IMR-90 (cell line): ENCODE measurements at regions not wholly inside any gene's neighbourhood (a gene's known extent, or its start where the extent isn't known, plus 50 kb on each side); places are given as distances from the start of the nearest gene placed in this dataset.

Experiments used
- ATAC-seq: fragments of 200-7000 bp; cut with Tn5 transposase; 2 replicates; pipeline ENCODE4 v1.9.1; 2020; ENCODE audit warnings: low read depth, mild to moderate bottlenecking, moderate library complexity
- BruUV-seq: library from RNA; stranded (reverse); fragments of 400-500 nt; replicated peaks from 2 replicates; lab custom pipeline; 2021; lab: Mats Ljungman, UMichigan
- CTCF ChIA-PET: fragments of 300-600 bp; formaldehyde crosslinking; extraction: SDS; loops from one replicate; lab custom pipeline; 2021; ENCODE audit warnings: antibody characterized with exemption; lab: Yijun Ruan, JAX
- POLR2A ChIA-PET: fragments of 300-600 bp; sonication (Branson Sonifier 250); formaldehyde crosslinking; loops from one replicate; lab custom pipeline; 2022; ENCODE audit warnings: antibody characterized with exemption; ENCODE audit not compliant: unreplicated experiment; lab: Charles Lee
- DNase-seq: peaks from one replicate; pipeline ENCODE4 v3.0.0; 2013
- H2AFZ ChIP-seq: replicated peaks from 2 replicates; pipeline ENCODE3; 2013; ENCODE audit warnings: low read length, mild to moderate bottlenecking; ENCODE audit not compliant: poor library complexity
- H2AK5ac ChIP-seq: 2 replicates; pipeline ENCODE4 v1.6.1; 2013; ENCODE audit warnings: low read depth, low read length, inconsistent platforms
- H2AK9ac ChIP-seq: replicated peaks from 2 replicates; pipeline ENCODE3; 2013; ENCODE audit warnings: mild to moderate bottlenecking, low read depth, low read length, moderate library complexity; ENCODE audit not compliant: poor library complexity
- H2BK120ac ChIP-seq: 2 replicates; pipeline ENCODE4 v1.6.1; 2013; ENCODE audit warnings: low read depth, low read length, inconsistent platforms
- H2BK15ac ChIP-seq: 3 replicates; pipeline ENCODE4 v1.6.1; 2013; ENCODE audit warnings: low read depth, low read length, inconsistent platforms
- H2BK20ac ChIP-seq: 2 replicates; pipeline ENCODE4 v1.6.1; 2013; ENCODE audit warnings: low read depth, mild to moderate bottlenecking, inconsistent platforms, low read length, moderate library complexity
- H2BK5ac ChIP-seq: 2 replicates; pipeline ENCODE4 v1.6.1; 2013; ENCODE audit warnings: mild to moderate bottlenecking, low read depth, low read length, inconsistent platforms; ENCODE audit not compliant: poor library complexity, severe bottlenecking
- H3K14ac ChIP-seq: replicated peaks from 2 replicates; pipeline ENCODE4 v1.6.1; 2013; ENCODE audit warnings: low read depth, low read length, inconsistent platforms
- H3K18ac ChIP-seq: 2 replicates; pipeline ENCODE4 v1.6.1; 2013; ENCODE audit warnings: low read depth, low read length, control low read depth
- H3K23ac ChIP-seq: 2 replicates; pipeline ENCODE4 v1.6.1; 2013; ENCODE audit warnings: low read depth, low read length, inconsistent platforms
- H3K27ac ChIP-seq: 2 replicates; pipeline ENCODE4 v1.5.1; 2013; ENCODE audit warnings: mild to moderate bottlenecking, control low read depth, low read length; ENCODE audit not compliant: insufficient read depth
- H3K27me3 ChIP-seq: 2 replicates; pipeline ENCODE4 v1.6.1; 2013; ENCODE audit warnings: low read length; ENCODE audit not compliant: control insufficient read depth, insufficient read depth
- H3K36me3 ChIP-seq: 2 replicates; pipeline ENCODE4 v1.6.1; 2013; ENCODE audit warnings: low read length, mixed read lengths; ENCODE audit not compliant: control insufficient read depth, insufficient read depth
- H3K4ac ChIP-seq: 2 replicates; pipeline ENCODE4 v1.6.1; 2013; ENCODE audit warnings: low read depth, low read length, inconsistent platforms
- H3K4me1 ChIP-seq: 2 replicates; pipeline ENCODE4 v1.6.1; 2013; ENCODE audit warnings: low read length, mixed read lengths; ENCODE audit not compliant: control insufficient read depth, insufficient read depth
- H3K4me2 ChIP-seq: 2 replicates; pipeline ENCODE4 v1.6.1; 2013; ENCODE audit warnings: low read depth, mild to moderate bottlenecking, control low read depth, low read length, moderate library complexity
- H3K4me3 ChIP-seq: 2 replicates; pipeline ENCODE4 v1.5.1; 2013; ENCODE audit warnings: low read depth, mild to moderate bottlenecking, control low read depth, low read length, moderate library complexity; ENCODE audit not compliant: insufficient read depth
- H3K56ac ChIP-seq: 2 replicates; pipeline ENCODE4 v1.6.1; 2013; ENCODE audit warnings: low read length, inconsistent platforms; ENCODE audit not compliant: insufficient read depth; ENCODE audit errors: extremely low read depth
- H3K79me1 ChIP-seq, 2 experiments: 2 replicates each; pipeline ENCODE4 v1.6.1; 2013; ENCODE audit warnings: low read length in 2 of 2, inconsistent platforms in 1 of 2, low read depth in 1 of 2
- H3K9ac ChIP-seq: 2 replicates; pipeline ENCODE4 v1.6.1; 2013; ENCODE audit warnings: low read depth, low read length, control low read depth
- H3K9me1 ChIP-seq: 2 replicates; pipeline ENCODE4 v1.6.1; 2013; ENCODE audit warnings: low read length, inconsistent platforms; ENCODE audit not compliant: insufficient read depth
- H3K9me3 ChIP-seq: 2 replicates; pipeline ENCODE4 v1.6.1; 2013; ENCODE audit warnings: low read length; ENCODE audit not compliant: control insufficient read depth, insufficient read depth
- H4K20me1 ChIP-seq: 2 replicates; pipeline ENCODE4 v1.6.1; 2013; ENCODE audit warnings: low read length, inconsistent platforms; ENCODE audit not compliant: insufficient read depth
- H4K5ac ChIP-seq: 2 replicates; pipeline ENCODE4 v1.6.1; 2013; ENCODE audit warnings: mild to moderate bottlenecking, low read depth, low read length, control low read depth
- H4K8ac ChIP-seq, 2 experiments: 2 replicates each; pipeline ENCODE4 v1.6.1; 2013; ENCODE audit warnings: low read depth in 2 of 2, low read length in 2 of 2, control low read depth in 1 of 2, inconsistent platforms in 1 of 2
- H4K91ac ChIP-seq: 2 replicates; pipeline ENCODE4 v1.6.1; 2013; ENCODE audit warnings: low read depth, low read length, inconsistent platforms; ENCODE audit not compliant: insufficient read depth
- BHLHE40 ChIP-seq: fragments of 150-350 bp; IDR thresholded peaks from 2 replicates; pipeline ENCODE4 v1.6.1; 2016; ENCODE audit warnings: mild to moderate bottlenecking, low read depth, low read length
- CEBPB ChIP-seq: IDR thresholded peaks from 2 replicates; pipeline ENCODE4 v1.6.1; 2012; ENCODE audit warnings: low read depth, low read length, improper control_type of control experiment
- CHD1 ChIP-seq: IDR thresholded peaks from 2 replicates; pipeline ENCODE4 v1.6.1; 2012; ENCODE audit warnings: low read depth, low read length, improper control_type of control experiment
- CTCF ChIP-seq: conservative IDR thresholded peaks from 2 replicates; pipeline ENCODE4 v1.5.1; 2012; ENCODE audit warnings: mild to moderate bottlenecking, low read depth, low read length, improper control_type of control experiment
- ELK1 ChIP-seq: fragments of 150-350 bp; IDR thresholded peaks from 2 replicates; pipeline ENCODE4 v1.6.1; 2016; ENCODE audit warnings: low read depth, mild to moderate bottlenecking, low read length, moderate library complexity, borderline replicate concordance
- FOS ChIP-seq: fragments of 150-350 bp; IDR thresholded peaks from 2 replicates; pipeline ENCODE4 v1.6.1; 2016; ENCODE audit warnings: low read depth, low read length
- MAFK ChIP-seq: IDR thresholded peaks from 2 replicates; pipeline ENCODE4 v1.6.1; 2012; ENCODE audit warnings: low read depth, low read length, improper control_type of control experiment
- NFE2L2 ChIP-seq: fragments of 150-350 bp; IDR thresholded peaks from 2 replicates; pipeline ENCODE4 v1.6.1; 2016; ENCODE audit warnings: low read depth, mild to moderate bottlenecking, low read length
- RAD21 ChIP-seq: IDR thresholded peaks from 2 replicates; pipeline ENCODE4 v1.6.1; 2012; ENCODE audit warnings: low read length, improper control_type of control experiment
- RCOR1 ChIP-seq: IDR thresholded peaks from 2 replicates; pipeline ENCODE4 v1.6.1; 2012; ENCODE audit warnings: mild to moderate bottlenecking, low read length, improper control_type of control experiment; ENCODE audit not compliant: insufficient replicate concordance
- SMC3 ChIP-seq: fragments of 150-350 bp; IDR thresholded peaks from 2 replicates; pipeline ENCODE4 v1.6.1; 2016; ENCODE audit warnings: low read depth, mild to moderate bottlenecking, antibody characterized with exemption, low read length, moderate library complexity
- WGBS, 2 experiments: methylation state at CpG; one replicate each; pipeline versions ENCODE4 v1.1.5 to v1.1.7; 2013; ENCODE audit warnings: missing lambda C conversion rate in 2 of 2; ENCODE audit not compliant: insufficient read length in 1 of 2; ENCODE audit errors: extremely low coverage in 2 of 2; 5-methylcytosine and 5-hydroxymethylcytosine counted together
- dilution Hi-C: fragments of 300-500 bp; cut with HindIII; formaldehyde crosslinking; loops from one replicate; pipeline ENCODE4 v1.14.3; 2018; ENCODE audit warnings: low sequenced_read_pairs; ENCODE audit not compliant: unreplicated experiment
- in situ Hi-C: fragments of 300-500 bp; cut with MboI; formaldehyde crosslinking; loops from 3 replicates; pipeline ENCODE4 v1.14.3; 2019; ENCODE audit warnings: low sequenced_read_pairs, inconsistent platforms, mixed read lengths
- intact Hi-C: fragments of 100-400 bp; cut with micrococcal nuclease; formaldehyde crosslinking; loops from 2 replicates; pipeline ENCODE4 v1.10.0; 2022

- Histone ChIP-seq H3K4me2 (no peak overlapping the region), H3K36me3 (no peaks in the 10 kb centered on the region), H3K56ac (no peak overlapping the region), H2AK5ac (no peak overlapping the region), H2BK120ac (no peak overlapping the region), H2BK20ac (no peak overlapping the region), H3K27ac (no peak overlapping the region), H3K9me1 (no peaks in the 10 kb centered on the region), H4K20me1 (no peaks in the 10 kb centered on the region), H3K4ac (no peak overlapping the region), H4K5ac (no peak overlapping the region), H4K91ac (no peak overlapping the region), H3K23ac (no peak overlapping the region), H3K4me1 (no peaks in the 10 kb centered on the region), H3K4me3 (no peak overlapping the region), H3K18ac (no peak overlapping the region), H2AK9ac (no peak overlapping the region), H3K14ac (no peak overlapping the region), H2AFZ (no peak overlapping the region), H4K8ac (no peak overlapping the region), H3K9ac (no peak overlapping the region), H3K27me3 (no peaks in the 10 kb centered on the region), H2BK5ac (no peak overlapping the region), H3K9me3 (peaks cover 5% of the 10 kb centered on the region; the same call in 1 of the 2 replicates), H3K79me1 (no peaks in the 10 kb centered on the region), H2BK15ac (no peak overlapping the region)
- ATAC-seq = no peak
- no peak for TF ChIP-seq RAD21
- TF ChIP-seq MAFK = no peak
- TF ChIP-seq BHLHE40 = no peak
- TF ChIP-seq FOS = no peak
- TF ChIP-seq ELK1 = no peak
- TF ChIP-seq NFE2L2 = no peak
- no peak for TF ChIP-seq SMC3
- TF ChIP-seq RCOR1 = no peak
- TF ChIP-seq CTCF = no peak
- TF ChIP-seq CEBPB = no peak
- no peak for TF ChIP-seq CHD1
- WGBS, 2 experiments = 43% methylated on average over 3 of the region's 8 CpGs; no CpG with 5 or more reads in 1 of the 2 experiments
- intact Hi-C loops (no loop called here), in situ Hi-C loops (no loop called here), dilution Hi-C loops (no loop called here)
- ChIA-PET CTCF (no interaction called here), POLR2A (no interaction called here)
- BruUV-seq = no TSS peak
- no peak for DNase-seq
Measured at GRCh38 chr19:29022599-29022998, 190.4 kb downstream of the UQCRFS1 start.
